Ishikawa (cell line): ENCODE measurements at regions not wholly inside any gene's neighbourhood (a gene's known extent, or its start where the extent isn't known, plus 50 kb on each side); places are given as distances from the start of the nearest gene placed in this dataset.
A peak's percentile ranks its signal among the peaks of the same experiment; 100 is the strongest.

ENCODE experiments used
- CEBPB ChIP-seq: IDR thresholded peaks from 2 replicates; pipeline ENCODE4 v1.6.1; 2012
- CREB1 ChIP-seq: IDR thresholded peaks from 2 replicates; pipeline ENCODE4 v1.6.1; 2012; ENCODE audit warnings: low read depth
- EGR1 ChIP-seq: IDR thresholded peaks from 2 replicates; pipeline ENCODE4 v1.6.1; 2012
- EP300 ChIP-seq: IDR thresholded peaks from 2 replicates; pipeline ENCODE4 v1.6.1; 2012; ENCODE audit warnings: borderline replicate concordance
- FOXM1 ChIP-seq: IDR thresholded peaks from 2 replicates; pipeline ENCODE4 v1.6.1; 2012; ENCODE audit warnings: low read depth, borderline replicate concordance
- MAX ChIP-seq: IDR thresholded peaks from 2 replicates; pipeline ENCODE4 v1.6.1; 2012
- NFIC ChIP-seq: IDR thresholded peaks from 2 replicates; pipeline ENCODE4 v1.6.1; 2012
- RAD21 ChIP-seq: IDR thresholded peaks from 2 replicates; pipeline ENCODE4 v1.6.1; 2012; ENCODE audit warnings: low read depth
- REST ChIP-seq: IDR thresholded peaks from 2 replicates; pipeline ENCODE4 v1.6.1; 2012; ENCODE audit warnings: low read depth, mild to moderate bottlenecking
- TAF1 ChIP-seq: IDR thresholded peaks from 2 replicates; pipeline ENCODE4 v1.6.1; 2012; ENCODE audit warnings: low read depth, mild to moderate bottlenecking
- TCF12 ChIP-seq: IDR thresholded peaks from 2 replicates; pipeline ENCODE4 v1.6.1; 2012; ENCODE audit warnings: low read depth
- TEAD4 ChIP-seq: IDR thresholded peaks from 2 replicates; pipeline ENCODE4 v1.6.1; 2012
- USF1 ChIP-seq: IDR thresholded peaks from 2 replicates; pipeline ENCODE4 v1.6.1; 2012
- YY1 ChIP-seq: IDR thresholded peaks from 2 replicates; pipeline ENCODE4 v1.6.1; 2012; ENCODE audit warnings: low read depth
- ZBTB7A ChIP-seq: IDR thresholded peaks from 2 replicates; pipeline ENCODE4 v1.6.1; 2012; ENCODE audit warnings: low read depth

GRCh38 chr2:215489288-215489848 is 53.5 kb upstream of the FN1 start:
- TF ChIP-seq EP300, result no peak
- TF ChIP-seq RAD21, result peak; percentile 10; the same call in 1 of the 2 replicates

- TF ChIP-seq RAD21 (no peak), TCF12 (no peak), REST (no peak), YY1 (no peak), TEAD4 (no peak), NFIC (no peak), USF1 (no peak), TAF1 (no peak), CREB1 (no peak), EP300 (no peak), CEBPB (no peak), MAX (no peak), FOXM1 (no peak), ZBTB7A (no peak), EGR1 (no peak)
Observed at GRCh38 chr2:215487002-215487372, 51.1 kb upstream of the FN1 start.

GRCh38 chr2:215486291-215487001 is 50.6 kb upstream of the FN1 start:
- no peak for TF ChIP-seq TAF1
- TF ChIP-seq EP300, result no peak
- no peak for TF ChIP-seq NFIC
- no peak for TF ChIP-seq REST
- no peak for TF ChIP-seq MAX
- TF ChIP-seq ZBTB7A, result no peak
- no peak for TF ChIP-seq EGR1
- no peak for TF ChIP-seq TEAD4
- TF ChIP-seq FOXM1, result no peak
- TF ChIP-seq USF1, result no peak
